ENCODE measurements at regions not wholly inside any gene's neighbourhood (a gene's known extent, or its start where the extent isn't known, plus 50 kb on each side); places are given as distances from the start of the nearest gene placed in this dataset.

- Histone ChIP-seq H3K9me3 (no peaks in the 10 kb centered on the region), H3K27me3 (no peaks in the 10 kb centered on the region), H3K4me1 (no peaks in the 10 kb centered on the region), H3K4me3 (no peak overlapping the region), H3K27ac (no peak overlapping the region), H3K36me3 (no peaks in the 10 kb centered on the region)
- no peak for DNase-seq (ENCODE audit: low spot score in 2 of 2)
- intact Hi-C loops (cut with DNase I): no loop called here
- TF ChIP-seq, protein P1, sequence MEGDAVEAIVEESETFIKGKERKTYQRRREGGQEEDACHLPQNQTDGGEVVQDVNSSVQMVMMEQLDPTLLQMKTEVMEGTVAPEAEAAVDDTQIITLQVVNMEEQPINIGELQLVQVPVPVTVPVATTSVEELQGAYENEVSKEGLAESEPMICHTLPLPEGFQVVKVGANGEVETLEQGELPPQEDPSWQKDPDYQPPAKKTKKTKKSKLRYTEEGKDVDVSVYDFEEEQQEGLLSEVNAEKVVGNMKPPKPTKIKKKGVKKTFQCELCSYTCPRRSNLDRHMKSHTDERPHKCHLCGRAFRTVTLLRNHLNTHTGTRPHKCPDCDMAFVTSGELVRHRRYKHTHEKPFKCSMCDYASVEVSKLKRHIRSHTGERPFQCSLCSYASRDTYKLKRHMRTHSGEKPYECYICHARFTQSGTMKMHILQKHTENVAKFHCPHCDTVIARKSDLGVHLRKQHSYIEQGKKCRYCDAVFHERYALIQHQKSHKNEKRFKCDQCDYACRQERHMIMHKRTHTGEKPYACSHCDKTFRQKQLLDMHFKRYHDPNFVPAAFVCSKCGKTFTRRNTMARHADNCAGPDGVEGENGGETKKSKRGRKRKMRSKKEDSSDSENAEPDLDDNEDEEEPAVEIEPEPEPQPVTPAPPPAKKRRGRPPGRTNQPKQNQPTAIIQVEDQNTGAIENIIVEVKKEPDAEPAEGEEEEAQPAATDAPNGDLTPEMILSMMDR (IDR thresholded peaks at IDR 0.05): no peak
These were observed 297.2 kb downstream of the RNF144B start for GRCh38 chr6:18684343-18684742.

- no peaks in the 10 kb centered on the region for H3K9me3 ChIP-seq
- H3K27ac ChIP-seq: no peak overlapping the region
- no peak overlapping the region for H3K4me3 ChIP-seq
- intact Hi-C loops (cut with DNase I): no loop called here
- no peaks in the 10 kb centered on the region for H3K27me3 ChIP-seq
- H3K4me1 ChIP-seq: no peaks in the 10 kb centered on the region
- DNase-seq (ENCODE audit: low spot score in 2 of 2): no peak
- TF ChIP-seq, protein P1 (IDR thresholded peaks at IDR 0.05): no peak
- no peaks in the 10 kb centered on the region for H3K36me3 ChIP-seq
These were observed 306.0 kb downstream of the RNF144B start for GRCh38 chr6:18692929-18693685.

GRCh38 chr6:18693881-18694280 lies 306.7 kb downstream of the RNF144B start:
- TF ChIP-seq, protein P1 (IDR thresholded peaks at IDR 0.05): no peak
- Histone ChIP-seq H3K27me3 (no peaks in the 10 kb centered on the region), H3K4me3 (no peak overlapping the region), H3K9me3 (no peaks in the 10 kb centered on the region), H3K36me3 (no peaks in the 10 kb centered on the region), H3K27ac (no peak overlapping the region), H3K4me1 (no peaks in the 10 kb centered on the region)
- DNase-seq (ENCODE audit: low spot score in 2 of 2): no peak
- intact Hi-C loops (cut with DNase I): no loop called here

- Histone ChIP-seq H3K4me1 (no peaks in the 10 kb centered on the region), H3K9me3 (no peaks in the 10 kb centered on the region), H3K36me3 (no peaks in the 10 kb centered on the region), H3K27ac (no peak overlapping the region), H3K27me3 (no peaks in the 10 kb centered on the region), H3K4me3 (no peak overlapping the region)
- intact Hi-C loops (cut with DNase I): no loop called here
- TF ChIP-seq, protein P1 (IDR thresholded peaks at IDR 0.05): no peak
- DNase-seq (ENCODE audit: low spot score in 2 of 2): no peak
These were observed 316.4 kb downstream of the RNF144B start for GRCh38 chr6:18703546-18703945.

DNA sequence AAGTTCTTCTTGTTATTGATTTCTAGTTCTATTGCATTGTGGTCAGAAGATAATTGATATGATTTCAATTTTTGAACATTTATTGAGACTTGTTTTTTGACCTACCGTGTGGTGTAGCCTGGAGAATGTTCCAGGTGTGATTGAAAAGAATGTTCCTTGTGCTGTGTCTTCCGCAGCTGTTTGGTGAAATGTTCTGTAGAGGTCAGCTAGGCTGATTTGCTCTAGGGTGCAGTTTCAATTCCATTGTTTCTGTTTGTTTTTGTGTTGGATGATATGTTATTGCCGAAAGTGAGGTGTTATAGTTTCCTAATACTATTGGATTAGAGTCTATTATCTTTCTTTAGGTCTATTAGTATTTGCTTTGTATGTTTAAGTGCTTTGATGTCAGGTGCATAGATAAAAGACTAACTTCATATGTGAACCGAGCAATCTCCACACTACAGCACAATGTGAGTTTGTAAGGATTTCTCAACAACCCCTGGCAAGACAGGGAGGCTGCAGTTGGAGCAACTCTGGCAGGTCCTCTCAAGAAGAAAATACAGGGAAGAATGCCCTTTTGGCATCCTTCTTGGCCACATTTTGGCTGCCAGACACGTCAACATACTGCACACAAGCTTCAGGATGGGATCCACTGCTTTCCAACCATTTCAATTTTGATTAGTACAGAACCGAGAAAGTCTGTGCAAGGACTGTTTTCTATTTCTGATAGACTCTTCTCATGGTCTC lies 320.7 kb downstream of the RNF144B start:
- Histone ChIP-seq H3K9me3 (no peaks in the 10 kb centered on the region), H3K36me3 (no peaks in the 10 kb centered on the region), H3K4me3 (no peak overlapping the region), H3K27me3 (no peaks in the 10 kb centered on the region), H3K27ac (no peak overlapping the region), H3K4me1 (no peaks in the 10 kb centered on the region)
- intact Hi-C loops (cut with DNase I): no loop called here
- TF ChIP-seq, protein P1 (IDR thresholded peaks at IDR 0.05): no peak
- no peak for DNase-seq (ENCODE audit: low spot score in 2 of 2)

Data from ascending aorta (tissue), 2 donors.